SK-N-SH (cell line): ENCODE measurements at regions not wholly inside any gene's neighbourhood (a gene's known extent, or its start where the extent isn't known, plus 50 kb on each side); places are given as distances from the start of the nearest gene placed in this dataset.

ENCODE experiments used
- TF ChIP-seq, protein P1 (sequence below): fragments of 200-600 bp; sonication (generic); IDR thresholded peaks from 2 replicates; pipeline ENCODE4 v1.6.1; 2017; ENCODE audit warnings: antibody characterized with exemption, mild to moderate bottlenecking, moderate library complexity
- TF ChIP-seq, protein P2 (sequence below): IDR thresholded peaks from 2 replicates; pipeline ENCODE4 v1.4.0; 2012; ENCODE audit warnings: low read depth

DNA sequence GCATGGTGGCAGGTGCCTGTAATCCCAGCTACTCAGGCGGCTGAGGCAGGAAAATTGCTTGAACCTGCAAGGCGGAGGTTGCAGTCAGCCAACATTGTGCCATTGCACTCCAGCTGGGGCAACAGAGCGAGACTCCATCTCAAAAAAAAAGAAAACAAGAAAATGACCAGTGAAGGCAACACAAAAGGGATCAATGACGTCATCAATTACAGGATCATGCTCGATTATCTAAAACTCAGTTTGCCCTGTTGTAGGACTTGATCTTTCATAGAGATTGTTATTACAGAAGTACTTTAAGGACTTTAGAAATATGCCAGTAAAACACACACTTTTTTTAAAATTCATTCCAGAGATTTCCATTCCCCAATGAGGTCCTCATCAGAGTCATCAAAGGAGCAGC lies 147.8 kb downstream of the ETS2 start:
- TF ChIP-seq, protein P1, sequence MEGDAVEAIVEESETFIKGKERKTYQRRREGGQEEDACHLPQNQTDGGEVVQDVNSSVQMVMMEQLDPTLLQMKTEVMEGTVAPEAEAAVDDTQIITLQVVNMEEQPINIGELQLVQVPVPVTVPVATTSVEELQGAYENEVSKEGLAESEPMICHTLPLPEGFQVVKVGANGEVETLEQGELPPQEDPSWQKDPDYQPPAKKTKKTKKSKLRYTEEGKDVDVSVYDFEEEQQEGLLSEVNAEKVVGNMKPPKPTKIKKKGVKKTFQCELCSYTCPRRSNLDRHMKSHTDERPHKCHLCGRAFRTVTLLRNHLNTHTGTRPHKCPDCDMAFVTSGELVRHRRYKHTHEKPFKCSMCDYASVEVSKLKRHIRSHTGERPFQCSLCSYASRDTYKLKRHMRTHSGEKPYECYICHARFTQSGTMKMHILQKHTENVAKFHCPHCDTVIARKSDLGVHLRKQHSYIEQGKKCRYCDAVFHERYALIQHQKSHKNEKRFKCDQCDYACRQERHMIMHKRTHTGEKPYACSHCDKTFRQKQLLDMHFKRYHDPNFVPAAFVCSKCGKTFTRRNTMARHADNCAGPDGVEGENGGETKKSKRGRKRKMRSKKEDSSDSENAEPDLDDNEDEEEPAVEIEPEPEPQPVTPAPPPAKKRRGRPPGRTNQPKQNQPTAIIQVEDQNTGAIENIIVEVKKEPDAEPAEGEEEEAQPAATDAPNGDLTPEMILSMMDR: no peak
- TF ChIP-seq, protein P2, sequence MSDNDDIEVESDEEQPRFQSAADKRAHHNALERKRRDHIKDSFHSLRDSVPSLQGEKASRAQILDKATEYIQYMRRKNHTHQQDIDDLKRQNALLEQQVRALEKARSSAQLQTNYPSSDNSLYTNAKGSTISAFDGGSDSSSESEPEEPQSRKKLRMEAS: no peak
